Keratinocyte (primary cell): ENCODE measurements at regions not wholly inside any gene's neighbourhood (a gene's known extent, or its start where the extent isn't known, plus 50 kb on each side); places are given as distances from the start of the nearest gene placed in this dataset.

Source experiments
- DNase-seq: peaks from one replicate; pipeline ENCODE4 v3.0.0-alpha.2; 2011; ENCODE audit warnings: low read depth, missing footprints, low spot score
- FAIRE-seq: peaks from 2 replicates; lab custom pipeline; 2011; peaks lifted over from hg19 to GRCh38; lab: Jason Lieb, UNC
- H2AFZ ChIP-seq: 2 replicates; pipeline ENCODE4 v1.6.0; 2012; ENCODE audit warnings: low read length, control low read depth, inconsistent platforms; ENCODE audit not compliant: control insufficient read depth
- H3K27ac ChIP-seq: 2 replicates; pipeline ENCODE4 v1.5.1; 2011; ENCODE audit warnings: low read length; ENCODE audit not compliant: control insufficient read depth, insufficient read depth
- H3K27me3 ChIP-seq: 3 replicates; pipeline ENCODE4 v1.6.0; 2011; ENCODE audit warnings: low read length; ENCODE audit not compliant: control insufficient read depth, insufficient read depth; ENCODE audit errors: extremely low read depth
- H3K36me3 ChIP-seq, 2 experiments: 2 replicates in 1 of 2; 3 replicates in 1 of 2; pipeline ENCODE4 v1.5.1; 2011; ENCODE audit warnings: low read length in 2 of 2, mild to moderate bottlenecking in 1 of 2; ENCODE audit not compliant: control insufficient read depth in 2 of 2, insufficient read depth in 2 of 2; ENCODE audit errors: extremely low read depth in 1 of 2
- H3K4me1 ChIP-seq: 3 replicates; pipeline ENCODE4 v1.5.1; 2011; ENCODE audit warnings: low read length; ENCODE audit not compliant: control insufficient read depth, insufficient read depth; ENCODE audit errors: extremely low read depth
- H3K4me2 ChIP-seq: 3 replicates; pipeline ENCODE4 v1.6.0; 2011; ENCODE audit warnings: low read depth, low read length; ENCODE audit not compliant: control insufficient read depth, insufficient read depth; ENCODE audit errors: extremely low read depth
- H3K4me3 ChIP-seq, 3 experiments: fragments of 200-600 bp in 1 of 3; sonication (generic) in 1 of 3; 2 replicates in 2 of 3; 3 replicates in 1 of 3; pipeline ENCODE4 v1.5.1; 2011 to 2016; ENCODE audit warnings: low read length in 3 of 3, mild to moderate bottlenecking in 3 of 3, control low read depth in 2 of 3, inconsistent platforms in 1 of 3, low read depth in 1 of 3, mixed read lengths in 1 of 3, mixed run types in 1 of 3, moderate library complexity in 1 of 3; ENCODE audit not compliant: control insufficient read depth in 2 of 3, insufficient read depth in 2 of 3; ENCODE audit errors: extremely low read depth in 1 of 3
- H3K79me2 ChIP-seq: 2 replicates; pipeline ENCODE4 v1.6.0; 2012; ENCODE audit warnings: low read length; ENCODE audit not compliant: control insufficient read depth, insufficient read depth
- H3K9ac ChIP-seq: 3 replicates; pipeline ENCODE4 v1.6.0; 2011; ENCODE audit warnings: low read length; ENCODE audit not compliant: control insufficient read depth, insufficient read depth; ENCODE audit errors: extremely low read depth
- H3K9me1 ChIP-seq: 3 replicates; pipeline ENCODE4 v1.6.0; 2011; ENCODE audit warnings: low read length; ENCODE audit not compliant: control insufficient read depth, insufficient read depth; ENCODE audit errors: extremely low read depth
- H3K9me3 ChIP-seq: 2 replicates; pipeline ENCODE4 v1.5.1; 2012; ENCODE audit warnings: low read depth, low read length; ENCODE audit not compliant: control insufficient read depth
- H4K20me1 ChIP-seq: 3 replicates; pipeline ENCODE4 v1.6.0; 2011; ENCODE audit warnings: low read length; ENCODE audit not compliant: control insufficient read depth, insufficient read depth; ENCODE audit errors: extremely low read depth
- EZH2 ChIP-seq: IDR thresholded peaks from one replicate; pipeline ENCODE4 v1.6.1; 2012; ENCODE audit warnings: inconsistent platforms, mild to moderate bottlenecking, low read length, moderate library complexity
- dilution Hi-C: fragments of 300-500 bp; cut with MboI; formaldehyde crosslinking; loops from one replicate; pipeline ENCODE4 v1.7.0; 2020; ENCODE audit warnings: low sequenced_read_pairs; ENCODE audit not compliant: extremely low pct_ligation_motif_present
- TF ChIP-seq, protein P1 (sequence below), 3 experiments: IDR thresholded peaks in 1 of 3; conservative IDR thresholded peaks in 1 of 3; optimal IDR thresholded peaks in 1 of 3; 2 replicates in 2 of 3; 3 replicates in 1 of 3; pipeline versions ENCODE3 to v1.5.1; 2011; ENCODE audit warnings: low read length in 3 of 3, mild to moderate bottlenecking in 3 of 3, moderate library complexity in 2 of 3, control low read depth in 1 of 3, inconsistent platforms in 1 of 3; ENCODE audit not compliant: insufficient read depth in 2 of 3; ENCODE audit errors: extremely low read depth in 1 of 3

DNA sequence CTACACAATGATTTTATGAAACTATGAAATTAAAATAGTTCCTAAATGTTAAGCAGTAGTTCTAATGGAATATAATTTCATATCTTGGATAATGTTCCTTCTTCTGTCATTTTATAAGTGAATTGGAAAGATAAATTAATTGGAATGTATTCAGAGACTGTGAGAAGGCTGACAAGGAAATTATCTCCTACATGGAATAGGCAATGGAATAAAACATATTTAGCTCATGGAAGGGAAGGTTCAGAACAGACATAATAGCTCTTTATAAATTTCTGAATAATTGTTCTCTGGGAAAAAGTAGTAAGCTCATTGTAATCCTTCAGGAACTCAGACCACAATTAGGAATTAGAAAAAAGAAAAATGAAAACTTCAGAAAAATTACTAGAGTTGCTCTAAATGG, 1172.3 kb upstream of the SORCS1 start:
- H3K4me2 ChIP-seq = no peak overlapping the region
- H3K79me2 ChIP-seq = no peaks in the 10 kb centered on the region
- FAIRE-seq (no peak), DNase-seq (no peak)
- dilution Hi-C loops = no loop called here
- H3K4me1 ChIP-seq = no peaks in the 10 kb centered on the region
- no peaks in the 10 kb centered on the region for H4K20me1 ChIP-seq
- no peaks in the 10 kb centered on the region for H3K9me3 ChIP-seq
- no peaks in the 10 kb centered on the region for H3K9me1 ChIP-seq
- H3K27me3 ChIP-seq = no peaks in the 10 kb centered on the region
- no peak overlapping the region for H3K9ac ChIP-seq
- TF ChIP-seq, protein P1, sequence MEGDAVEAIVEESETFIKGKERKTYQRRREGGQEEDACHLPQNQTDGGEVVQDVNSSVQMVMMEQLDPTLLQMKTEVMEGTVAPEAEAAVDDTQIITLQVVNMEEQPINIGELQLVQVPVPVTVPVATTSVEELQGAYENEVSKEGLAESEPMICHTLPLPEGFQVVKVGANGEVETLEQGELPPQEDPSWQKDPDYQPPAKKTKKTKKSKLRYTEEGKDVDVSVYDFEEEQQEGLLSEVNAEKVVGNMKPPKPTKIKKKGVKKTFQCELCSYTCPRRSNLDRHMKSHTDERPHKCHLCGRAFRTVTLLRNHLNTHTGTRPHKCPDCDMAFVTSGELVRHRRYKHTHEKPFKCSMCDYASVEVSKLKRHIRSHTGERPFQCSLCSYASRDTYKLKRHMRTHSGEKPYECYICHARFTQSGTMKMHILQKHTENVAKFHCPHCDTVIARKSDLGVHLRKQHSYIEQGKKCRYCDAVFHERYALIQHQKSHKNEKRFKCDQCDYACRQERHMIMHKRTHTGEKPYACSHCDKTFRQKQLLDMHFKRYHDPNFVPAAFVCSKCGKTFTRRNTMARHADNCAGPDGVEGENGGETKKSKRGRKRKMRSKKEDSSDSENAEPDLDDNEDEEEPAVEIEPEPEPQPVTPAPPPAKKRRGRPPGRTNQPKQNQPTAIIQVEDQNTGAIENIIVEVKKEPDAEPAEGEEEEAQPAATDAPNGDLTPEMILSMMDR (optimal IDR thresholded peaks at IDR 0.05 in 1 of 3, IDR thresholded peaks at IDR 0.05 in 1 of 3, conservative IDR thresholded peaks at IDR 0.05 in 1 of 3; ENCODE audit: extremely low read depth in 1 of 3, insufficient read depth in 2 of 3, low read length in 3 of 3) = no peak
- no peak for TF ChIP-seq EZH2
- no peak overlapping the region for H3K4me3 ChIP-seq
- H3K36me3 ChIP-seq = no peaks in the 10 kb centered on the region
- H3K27ac ChIP-seq = no peak overlapping the region
- no peak overlapping the region for H2AFZ ChIP-seq

DNA sequence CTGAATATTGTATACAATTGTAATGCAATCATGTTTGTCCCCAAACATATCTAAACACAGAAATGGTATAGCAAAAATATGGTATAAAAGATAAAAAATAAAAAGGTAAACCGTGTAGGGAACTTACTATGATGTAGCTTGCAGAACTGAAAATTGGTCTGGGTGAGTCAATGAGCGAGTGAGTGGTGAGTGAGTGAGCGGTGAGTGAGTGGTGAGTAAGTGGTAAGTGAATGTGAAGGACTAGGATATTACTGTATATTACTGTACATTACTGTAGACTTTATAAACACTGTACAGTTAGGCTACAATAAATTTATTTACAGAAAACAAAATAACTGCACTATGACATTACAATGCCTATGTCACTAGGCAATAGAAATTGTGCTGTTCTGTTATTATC, 1163.2 kb upstream of the SORCS1 start:
- no peak overlapping the region for H2AFZ ChIP-seq
- TF ChIP-seq EZH2 = no peak
- TF ChIP-seq, protein P1 (optimal IDR thresholded peaks at IDR 0.05 in 1 of 3, IDR thresholded peaks at IDR 0.05 in 1 of 3, conservative IDR thresholded peaks at IDR 0.05 in 1 of 3; ENCODE audit: extremely low read depth in 1 of 3, insufficient read depth in 2 of 3, low read length in 3 of 3) = no peak
- dilution Hi-C loops = no loop called here
- no peaks in the 10 kb centered on the region for H3K27me3 ChIP-seq
- H3K79me2 ChIP-seq = no peaks in the 10 kb centered on the region
- H3K9me1 ChIP-seq = no peaks in the 10 kb centered on the region
- no peak overlapping the region for H3K9ac ChIP-seq
- no peaks in the 10 kb centered on the region for H3K4me1 ChIP-seq
- no peak overlapping the region for H3K27ac ChIP-seq
- no peaks in the 10 kb centered on the region for H3K9me3 ChIP-seq
- H3K36me3 ChIP-seq = no peaks in the 10 kb centered on the region
- no peak overlapping the region for H3K4me2 ChIP-seq
- no peak overlapping the region for H3K4me3 ChIP-seq
- no peaks in the 10 kb centered on the region for H4K20me1 ChIP-seq
- no peak for DNase-seq
- no peak for FAIRE-seq
